OCI-LY7 (cell line): ENCODE measurements at regions not wholly inside any gene's neighbourhood (a gene's known extent, or its start where the extent isn't known, plus 50 kb on each side); places are given as distances from the start of the nearest gene placed in this dataset.

Experiments
- BruUV-seq: library from RNA; stranded (reverse); fragments of 400-500 nt; replicated peaks from 2 replicates; lab custom pipeline; 2021; lab: Mats Ljungman, UMichigan
- CTCF ChIA-PET: fragments of 300-600 bp; sonication (Branson Sonifier 250); formaldehyde crosslinking; loops from one replicate; lab custom pipeline; 2022; ENCODE audit warnings: antibody characterized with exemption; ENCODE audit not compliant: unreplicated experiment; lab: Charles Lee
- POLR2A ChIA-PET: fragments of 300-600 bp; sonication (Branson Sonifier 250); formaldehyde crosslinking; loops from one replicate; lab custom pipeline; 2022; ENCODE audit warnings: antibody characterized with exemption; lab: Charles Lee
- DNase-seq: peaks from one replicate; pipeline ENCODE4 v3.0.0-alpha.2; 2015; ENCODE audit warnings: low spot score
- H2AFZ ChIP-seq: fragments of 200-600 bp; sonication (generic), shearing (Covaris generic); 2 replicates; pipeline ENCODE4 v1.6.1; 2014; ENCODE audit warnings: mild to moderate bottlenecking, antibody characterized with exemption, low read length, moderate library complexity
- H3K27ac ChIP-seq: fragments of 200-600 bp; sonication (generic); 2 replicates; pipeline ENCODE4 v1.5.1; 2014; ENCODE audit warnings: mixed run types, low read depth, mild to moderate bottlenecking, moderate library complexity, low read length, inconsistent platforms; ENCODE audit not compliant: poor library complexity, severe bottlenecking
- H3K36me3 ChIP-seq: fragments of 200-600 bp; sonication (generic); 2 replicates; pipeline ENCODE4 v1.6.1; 2014; ENCODE audit warnings: mild to moderate bottlenecking, antibody characterized with exemption, low read length, moderate library complexity, mixed read lengths; ENCODE audit not compliant: insufficient read depth
- H3K4me1 ChIP-seq: fragments of 200-600 bp; sonication (generic); 2 replicates; pipeline ENCODE4 v1.5.1; 2014; ENCODE audit warnings: mild to moderate bottlenecking, low read length; ENCODE audit not compliant: insufficient read depth, poor library complexity, severe bottlenecking
- H3K4me2 ChIP-seq: fragments of 200-600 bp; sonication (generic); 2 replicates; pipeline ENCODE4 v1.6.1; 2014; ENCODE audit warnings: mild to moderate bottlenecking, low read length
- H3K4me3 ChIP-seq: fragments of 200-600 bp; sonication (generic); 2 replicates; pipeline ENCODE4 v1.5.1; 2014; ENCODE audit warnings: mild to moderate bottlenecking, low read depth, low read length; ENCODE audit not compliant: poor library complexity, severe bottlenecking
- H3K79me2 ChIP-seq: fragments of 200-600 bp; sonication (generic); 2 replicates; pipeline ENCODE4 v1.6.1; 2016; ENCODE audit warnings: low read depth, mild to moderate bottlenecking, low read length, moderate library complexity, mixed read lengths; ENCODE audit not compliant: insufficient read depth
- H3K9me2 ChIP-seq: fragments of 200-600 bp; sonication (generic); 2 replicates; pipeline ENCODE4 v1.6.1; 2016; ENCODE audit warnings: mild to moderate bottlenecking, low read length, mixed read lengths; ENCODE audit not compliant: insufficient read depth
- H3K9me3 ChIP-seq: fragments of 200-600 bp; sonication (generic); 2 replicates; pipeline ENCODE4 v1.6.1; 2014; ENCODE audit warnings: mild to moderate bottlenecking, mixed run types, low read length, mixed read lengths
- H4K20me1 ChIP-seq: fragments of 200-600 bp; sonication (generic); 2 replicates; pipeline ENCODE4 v1.6.1; 2014; ENCODE audit warnings: mild to moderate bottlenecking, antibody characterized with exemption, low read length, moderate library complexity, mixed read lengths; ENCODE audit not compliant: insufficient read depth
- EZH2phosphoT487 ChIP-seq: fragments of 200-600 bp; sonication (generic); IDR thresholded peaks from 2 replicates; pipeline ENCODE4 v1.6.1; 2018; ENCODE audit warnings: low read depth, borderline replicate concordance, mild to moderate bottlenecking, mixed run types, antibody characterized with exemption, low read length, moderate library complexity, mixed read lengths
- intact Hi-C: fragments of 100-400 bp; cut with micrococcal nuclease; formaldehyde crosslinking; loops from one replicate; pipeline ENCODE4 v1.10.0; 2022; ENCODE audit not compliant: unreplicated experiment
- TF ChIP-seq, protein P1 (sequence below): fragments of 200-600 bp; sonication (generic); conservative IDR thresholded peaks from 2 replicates; pipeline ENCODE4 v1.5.1; 2014; ENCODE audit warnings: mild to moderate bottlenecking, antibody characterized with exemption, low read length, moderate library complexity, mixed read lengths

GRCh38 chr15:31858026-31858425, 172.3 kb upstream of the CHRNA7 start:
- no peaks in the 10 kb centered on the region for H3K9me3 ChIP-seq
- ChIA-PET POLR2A (no interaction called here), CTCF (no interaction called here)
- no peak overlapping the region for H2AFZ ChIP-seq
- BruUV-seq = no TSS peak
- H3K36me3 ChIP-seq = no peaks in the 10 kb centered on the region
- H3K4me2 ChIP-seq = no peak overlapping the region
- no peaks in the 10 kb centered on the region for H4K20me1 ChIP-seq
- intact Hi-C loops = no loop called here
- H3K4me1 ChIP-seq = no peaks in the 10 kb centered on the region
- no peak for DNase-seq
- TF ChIP-seq, protein P1, sequence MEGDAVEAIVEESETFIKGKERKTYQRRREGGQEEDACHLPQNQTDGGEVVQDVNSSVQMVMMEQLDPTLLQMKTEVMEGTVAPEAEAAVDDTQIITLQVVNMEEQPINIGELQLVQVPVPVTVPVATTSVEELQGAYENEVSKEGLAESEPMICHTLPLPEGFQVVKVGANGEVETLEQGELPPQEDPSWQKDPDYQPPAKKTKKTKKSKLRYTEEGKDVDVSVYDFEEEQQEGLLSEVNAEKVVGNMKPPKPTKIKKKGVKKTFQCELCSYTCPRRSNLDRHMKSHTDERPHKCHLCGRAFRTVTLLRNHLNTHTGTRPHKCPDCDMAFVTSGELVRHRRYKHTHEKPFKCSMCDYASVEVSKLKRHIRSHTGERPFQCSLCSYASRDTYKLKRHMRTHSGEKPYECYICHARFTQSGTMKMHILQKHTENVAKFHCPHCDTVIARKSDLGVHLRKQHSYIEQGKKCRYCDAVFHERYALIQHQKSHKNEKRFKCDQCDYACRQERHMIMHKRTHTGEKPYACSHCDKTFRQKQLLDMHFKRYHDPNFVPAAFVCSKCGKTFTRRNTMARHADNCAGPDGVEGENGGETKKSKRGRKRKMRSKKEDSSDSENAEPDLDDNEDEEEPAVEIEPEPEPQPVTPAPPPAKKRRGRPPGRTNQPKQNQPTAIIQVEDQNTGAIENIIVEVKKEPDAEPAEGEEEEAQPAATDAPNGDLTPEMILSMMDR = no peak
- TF ChIP-seq EZH2phosphoT487 = no peak
- no peak overlapping the region for H3K4me3 ChIP-seq
- H3K79me2 ChIP-seq = no peaks in the 10 kb centered on the region
- H3K9me2 ChIP-seq = no peaks in the 10 kb centered on the region
- no peak overlapping the region for H3K27ac ChIP-seq

GRCh38 chr15:31866248-31866647, 164.1 kb upstream of the CHRNA7 start:
- H3K4me3 ChIP-seq = no peak overlapping the region
- DNase-seq = no peak
- peaks cover 3% of the 10 kb centered on the region for H3K4me1 ChIP-seq
- H3K9me2 ChIP-seq = no peaks in the 10 kb centered on the region
- no peaks in the 10 kb centered on the region for H4K20me1 ChIP-seq
- no peaks in the 10 kb centered on the region for H3K36me3 ChIP-seq
- H3K27ac ChIP-seq = no peak overlapping the region
- H2AFZ ChIP-seq = no peak overlapping the region
- H3K9me3 ChIP-seq = no peaks in the 10 kb centered on the region
- no peak overlapping the region for H3K4me2 ChIP-seq
- no peaks in the 10 kb centered on the region for H3K79me2 ChIP-seq
- intact Hi-C loops = no loop called here
- BruUV-seq = no TSS peak
- ChIA-PET POLR2A (no interaction called here), CTCF (no interaction called here)
- no peak for TF ChIP-seq EZH2phosphoT487
- TF ChIP-seq, protein P1 = no peak

- Histone ChIP-seq H3K36me3 (no peaks in the 10 kb centered on the region), H3K4me1 (peaks cover 3% of the 10 kb centered on the region), H3K79me2 (no peaks in the 10 kb centered on the region), H3K4me3 (no peak overlapping the region), H4K20me1 (no peaks in the 10 kb centered on the region), H2AFZ (no peak overlapping the region), H3K27ac (no peak overlapping the region), H3K9me2 (no peaks in the 10 kb centered on the region), H3K4me2 (no peak overlapping the region), H3K9me3 (no peaks in the 10 kb centered on the region)
- DNase-seq = peak; percentile 65
- ChIA-PET POLR2A (no interaction called here), CTCF (no interaction called here)
- TF ChIP-seq EZH2phosphoT487 = no peak
- TF ChIP-seq, protein P1 = peak; percentile 89
- no TSS peak for BruUV-seq
- intact Hi-C loops = loop anchor here (2.0 kb wide), 1 partner anchor 107 kb away; no protein-coding TSS in a partner anchor
These were observed 162.5 kb upstream of the CHRNA7 start for GRCh38 chr15:31867536-31868442.
